H1 (cell line): ENCODE measurements at regions not wholly inside any gene's neighbourhood (a gene's known extent, or its start where the extent isn't known, plus 50 kb on each side); places are given as distances from the start of the nearest gene placed in this dataset.

Source experiments
- BACH1 ChIP-seq: IDR thresholded peaks from 2 replicates; pipeline ENCODE4 v1.6.1; 2012; ENCODE audit warnings: low read length, improper control_type of control experiment
- CBX8 ChIP-seq: fragments of 300-800, 300-1000 bp; sonication (generic); IDR thresholded peaks from 2 replicates; pipeline ENCODE4 v1.7.1; 2016; ENCODE audit warnings: low read depth, low read length, borderline replicate concordance
- CHD1 ChIP-seq: IDR thresholded peaks from 2 replicates; pipeline ENCODE4 v1.6.1; 2012; ENCODE audit warnings: low read depth, low read length, improper control_type of control experiment
- CHD7 ChIP-seq: fragments of 300-600 bp; sonication (generic); IDR thresholded peaks from 2 replicates; pipeline ENCODE4 v1.7.1; 2012; ENCODE audit warnings: low read length, moderate library complexity, mild to moderate bottlenecking, inconsistent platforms; ENCODE audit not compliant: insufficient replicate concordance
- E2F6 ChIP-seq: IDR thresholded peaks from 2 replicates; pipeline ENCODE4 v1.6.1; 2012; ENCODE audit warnings: inconsistent platforms
- FOSL1 ChIP-seq: IDR thresholded peaks from 2 replicates; pipeline ENCODE4 v1.6.1; 2011; ENCODE audit warnings: mild to moderate bottlenecking, low read depth, low read length, moderate library complexity; ENCODE audit not compliant: insufficient read depth
- JUN ChIP-seq: IDR thresholded peaks from 2 replicates; pipeline ENCODE4 v1.6.1; 2011; ENCODE audit warnings: low read depth, mild to moderate bottlenecking, improper control_type of control experiment, low read length
- MAFK ChIP-seq: IDR thresholded peaks from 2 replicates; pipeline ENCODE4 v1.6.1; 2012; ENCODE audit warnings: low read depth, mild to moderate bottlenecking, improper control_type of control experiment, low read length
- PHF8 ChIP-seq: fragments of 200-600 bp; sonication (generic); conservative IDR thresholded peaks from 2 replicates; pipeline ENCODE4 v1.7.1; 2012; ENCODE audit warnings: low read depth, mild to moderate bottlenecking, inconsistent platforms, low read length, moderate library complexity
- SIN3A ChIP-seq, 2 experiments: IDR thresholded peaks in 1 of 2; conservative IDR thresholded peaks in 1 of 2; 2 replicates each; pipeline ENCODE4 v1.6.1; 2011 to 2012; ENCODE audit warnings: low read length in 2 of 2, improper control_type of control experiment in 1 of 2, low read depth in 1 of 2, mild to moderate bottlenecking in 1 of 2
- YY1 ChIP-seq: IDR thresholded peaks from 2 replicates; pipeline ENCODE4 v1.6.1; 2011; ENCODE audit warnings: low read depth, mild to moderate bottlenecking, low read length

- no peak for TF ChIP-seq CHD7
- TF ChIP-seq PHF8 = no peak
- TF ChIP-seq MAFK = no peak
- TF ChIP-seq JUN = no peak
- TF ChIP-seq YY1 = no peak
- TF ChIP-seq FOSL1 = no peak
- TF ChIP-seq E2F6 = no peak
- TF ChIP-seq BACH1 = no peak
- no peak for TF ChIP-seq CBX8
- no peak for TF ChIP-seq CHD1
- no peak for TF ChIP-seq SIN3A (conservative IDR thresholded peaks at IDR 0.05 in 1 of 2, IDR thresholded peaks at IDR 0.05 in 1 of 2; ENCODE audit: low read depth in 1 of 2, low read length in 2 of 2)
Observed at GRCh38 chr16:85453194-85453678, 159.9 kb upstream of the GSE1 start (continued).
